Hematopoietic multipotent progenitor cell treated with erythropoietin and hydrocortisone succinate and interleukin-3 and kit ligand, for 6 days (in vitro differentiated cells): ENCODE measurements at regions not wholly inside any gene's neighbourhood (a gene's known extent, or its start where the extent isn't known, plus 50 kb on each side); places are given as distances from the start of the nearest gene placed in this dataset.
"Not testable (repeated sequence)": the region's sequence is repeated elsewhere in the genome, so short reads cannot be mapped to it uniquely, and the experiment has no call there.

ENCODE experiments used
- DNase-seq: peaks from one replicate; pipeline ENCODE4 v3.0.0-alpha.2; 2015

DNA sequence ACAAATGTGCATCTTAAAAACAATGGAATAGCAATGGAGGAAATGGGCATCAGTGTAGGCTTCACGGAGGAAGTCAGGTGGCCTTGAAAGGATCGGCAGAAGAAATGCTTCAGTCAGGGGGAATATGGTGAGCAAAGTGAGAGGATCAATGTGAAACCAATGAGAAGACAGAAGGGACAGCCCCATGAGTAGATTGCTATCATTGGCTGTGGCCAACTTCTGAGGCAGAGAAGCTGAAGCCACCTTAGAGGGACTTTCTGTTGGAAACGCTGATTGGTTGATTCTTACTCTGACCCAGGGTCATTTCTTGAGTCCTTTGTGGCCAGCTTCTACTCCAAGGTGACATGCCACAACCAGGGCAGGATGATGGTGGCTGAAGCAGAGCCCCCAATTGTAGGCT is 130.7 kb upstream of the ZNF648 start:
- peak; percentile 20 for DNase-seq

DNA sequence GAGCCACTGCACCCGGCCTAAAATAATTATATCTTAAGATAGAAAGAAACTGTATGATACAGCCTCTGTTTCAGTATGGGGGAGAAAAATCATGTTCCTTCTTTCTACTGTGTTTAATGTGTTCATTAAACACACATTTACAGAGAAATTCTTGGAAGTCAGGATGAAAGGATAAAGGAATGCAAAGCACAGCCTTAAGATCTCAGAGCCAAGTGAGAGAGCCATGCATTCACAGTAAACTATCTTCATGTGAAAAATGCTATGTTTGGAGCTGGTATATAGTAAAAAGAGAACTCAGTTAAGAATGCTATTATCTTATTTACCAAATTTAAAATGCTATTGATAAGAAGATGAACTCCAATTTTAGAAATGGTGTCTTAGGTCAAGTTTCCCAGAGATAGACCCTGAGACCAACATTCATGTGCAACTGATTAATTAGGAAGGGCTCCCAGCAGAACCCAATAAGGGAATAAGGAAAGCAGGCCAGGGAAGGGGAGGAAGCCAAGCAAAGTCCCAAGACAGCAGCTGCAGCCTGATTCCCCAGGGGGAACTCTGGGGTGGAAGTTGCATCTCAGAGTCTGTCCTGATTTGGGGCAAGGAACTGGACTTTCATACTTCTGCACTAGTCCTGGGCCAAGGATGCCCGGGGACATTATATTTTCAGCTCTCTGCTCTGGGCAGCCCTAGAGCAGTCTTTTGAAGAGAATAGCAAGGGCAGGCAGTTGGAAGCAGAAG is 130.0 kb upstream of the ZNF648 start:
- DNase-seq, result no peak

DNA sequence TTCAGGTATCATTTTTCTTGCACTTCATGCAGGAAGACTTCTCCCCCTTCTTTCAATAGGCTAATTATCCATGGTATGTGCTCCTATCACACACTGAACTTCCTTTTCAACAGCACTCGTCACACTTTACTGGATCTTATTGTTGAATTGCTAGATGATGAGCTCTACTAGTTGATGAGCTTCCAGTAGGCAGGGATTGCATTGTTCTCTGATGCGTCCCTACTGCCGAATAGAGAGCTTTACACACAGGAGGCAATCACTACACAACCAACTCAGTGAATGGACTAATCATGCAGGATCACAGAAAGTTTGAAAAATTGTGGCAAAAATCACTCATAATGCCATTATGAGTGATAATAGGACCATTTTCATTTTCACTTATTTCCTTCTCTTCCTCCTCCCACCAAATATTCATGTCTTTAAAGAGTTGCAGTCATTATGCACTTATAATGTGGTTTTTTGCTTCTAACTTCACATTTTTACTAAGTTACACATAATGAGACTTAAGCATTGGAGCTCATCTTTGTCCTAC is 128.1 kb upstream of the ZNF648 start:
- DNase-seq, result no peak

DNA sequence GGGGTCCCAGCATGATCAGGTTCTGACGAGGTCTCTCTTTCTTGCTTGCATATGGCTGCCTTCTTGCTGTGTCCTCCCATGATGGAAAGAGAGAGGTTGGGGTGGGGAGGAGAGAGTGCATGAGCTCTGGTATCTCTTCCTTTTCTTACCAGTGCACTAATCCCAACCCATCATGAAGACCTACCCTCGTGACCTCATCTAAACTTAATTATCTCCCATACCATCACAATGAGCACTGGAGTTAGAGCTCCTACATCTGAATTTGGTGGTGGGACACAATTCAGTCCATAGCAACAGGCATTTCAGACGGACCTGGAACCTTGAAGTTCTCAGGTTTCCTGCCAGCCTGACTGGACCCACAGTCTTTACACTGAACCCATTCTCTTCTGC is 125.2 kb upstream of the ZNF648 start:
- DNase-seq, result no peak

DNA sequence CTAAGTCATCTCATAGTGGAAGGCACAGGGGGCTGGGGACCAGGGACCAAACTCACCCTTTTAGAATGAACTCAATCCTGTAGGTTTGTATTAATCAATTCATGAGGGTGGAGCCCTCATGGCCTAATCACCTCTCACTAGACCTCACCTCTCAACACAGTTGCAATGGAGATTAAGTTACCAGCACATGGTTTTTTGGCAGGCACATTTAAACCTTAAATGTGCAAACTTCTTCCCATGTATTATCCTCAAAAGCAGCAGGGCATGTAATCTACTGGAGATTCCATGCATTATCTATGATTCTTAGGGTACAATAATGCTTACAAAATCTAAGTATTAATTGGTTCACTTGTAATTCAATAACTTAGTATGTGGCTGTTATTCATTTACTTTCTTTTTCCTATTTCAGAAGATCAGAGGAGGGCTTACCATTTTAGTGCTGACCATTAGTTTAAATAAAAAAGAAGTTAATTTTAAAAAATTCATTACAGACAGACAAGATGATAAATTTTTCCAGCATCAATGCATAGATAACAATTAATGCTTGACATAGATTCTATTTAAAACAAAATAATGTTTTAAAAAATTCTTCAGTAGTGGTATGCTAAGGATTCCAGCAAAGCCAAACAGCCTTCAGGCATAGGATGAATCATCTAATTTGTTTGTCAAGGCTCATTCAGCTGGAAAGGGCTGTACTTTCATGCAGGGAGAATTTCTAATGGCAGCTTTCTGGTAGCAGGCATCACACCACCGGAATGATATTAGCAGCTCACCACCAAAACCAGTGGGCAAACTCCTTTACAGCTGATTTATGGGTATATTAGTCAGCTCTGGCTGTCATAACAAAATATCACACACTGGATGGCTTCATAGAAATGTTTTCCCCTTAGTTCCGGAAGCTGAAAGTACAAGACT is 124.6 kb upstream of the ZNF648 start:
- no peak for DNase-seq

DNA sequence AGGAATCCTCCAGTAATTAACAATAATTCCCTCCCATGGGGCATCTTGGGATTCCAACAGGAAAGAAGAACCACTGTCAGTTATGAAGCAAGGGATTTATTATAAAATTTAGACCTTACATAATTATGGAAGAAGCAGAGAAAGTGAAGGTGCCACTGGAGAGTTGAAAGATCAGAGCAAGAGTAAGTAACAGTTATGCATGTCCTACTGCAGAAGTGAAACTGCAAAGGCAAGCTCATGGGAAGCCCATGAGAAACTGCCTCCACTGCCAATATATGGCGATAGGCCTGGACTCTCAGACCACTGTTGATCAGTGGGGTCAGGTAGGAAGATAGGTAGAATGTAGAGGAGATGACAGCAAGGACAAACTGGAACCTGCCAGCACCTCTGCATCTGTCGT is 123.6 kb upstream of the ZNF648 start:
- no peak for DNase-seq

DNA sequence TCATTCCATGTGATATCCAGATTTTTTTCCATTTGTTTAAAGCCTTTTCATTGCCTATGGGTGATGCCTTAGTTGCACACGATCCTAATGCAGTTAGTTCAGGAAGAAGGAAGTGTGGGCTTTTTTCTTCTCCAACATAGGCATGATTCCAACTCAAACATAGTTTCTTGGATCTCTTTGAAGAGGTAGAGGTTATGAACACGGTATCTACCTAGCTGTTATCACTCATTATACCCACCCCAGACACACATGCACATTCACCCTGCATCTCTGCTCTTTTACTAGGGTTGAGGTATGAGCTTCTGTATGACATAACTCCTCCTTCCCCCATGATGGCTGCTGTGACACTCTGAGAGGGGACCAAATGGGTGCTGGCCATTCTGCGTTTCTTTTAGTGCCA is 122.1 kb upstream of the ZNF648 start:
- DNase-seq, result no peak

DNA sequence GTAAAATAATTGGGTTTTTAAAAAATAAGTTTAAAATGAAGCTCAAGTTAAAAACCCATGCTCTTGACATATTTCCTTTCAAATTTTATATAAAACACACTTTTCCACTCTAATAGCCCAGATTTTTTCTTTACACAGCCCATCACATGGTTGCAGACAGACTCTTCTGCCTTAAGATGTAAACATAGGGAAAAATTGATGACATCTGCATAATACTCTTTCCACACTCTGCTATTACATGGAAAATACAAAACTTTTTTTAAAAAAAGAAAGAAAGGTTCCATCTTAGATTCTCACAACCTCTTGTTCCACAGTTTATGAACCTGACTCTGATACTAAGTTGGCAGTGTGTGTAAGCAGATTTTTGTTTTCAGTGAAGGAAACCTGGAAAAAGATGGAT is 120.8 kb upstream of the ZNF648 start:
- no peak for DNase-seq

DNA sequence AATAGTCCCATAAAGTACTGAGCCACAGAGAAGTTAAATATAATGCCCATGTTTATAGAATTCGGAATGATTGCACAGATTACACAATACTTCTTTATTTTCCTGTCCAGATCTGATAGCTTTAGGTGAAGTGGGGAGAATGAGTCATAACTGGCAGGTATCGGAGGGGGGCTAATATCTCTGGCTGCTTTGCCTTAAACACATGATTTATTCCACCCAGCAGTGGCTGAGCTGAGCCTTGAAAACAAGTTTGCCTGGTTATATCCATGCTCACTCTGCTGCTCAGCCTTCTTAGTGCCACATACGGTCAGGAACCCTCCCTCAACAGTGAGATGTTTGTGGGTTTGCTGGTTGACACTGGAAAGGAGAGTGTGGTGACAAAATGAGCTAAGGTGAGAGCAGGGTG is 119.7 kb upstream of the ZNF648 start:
- DNase-seq, result no peak

DNA sequence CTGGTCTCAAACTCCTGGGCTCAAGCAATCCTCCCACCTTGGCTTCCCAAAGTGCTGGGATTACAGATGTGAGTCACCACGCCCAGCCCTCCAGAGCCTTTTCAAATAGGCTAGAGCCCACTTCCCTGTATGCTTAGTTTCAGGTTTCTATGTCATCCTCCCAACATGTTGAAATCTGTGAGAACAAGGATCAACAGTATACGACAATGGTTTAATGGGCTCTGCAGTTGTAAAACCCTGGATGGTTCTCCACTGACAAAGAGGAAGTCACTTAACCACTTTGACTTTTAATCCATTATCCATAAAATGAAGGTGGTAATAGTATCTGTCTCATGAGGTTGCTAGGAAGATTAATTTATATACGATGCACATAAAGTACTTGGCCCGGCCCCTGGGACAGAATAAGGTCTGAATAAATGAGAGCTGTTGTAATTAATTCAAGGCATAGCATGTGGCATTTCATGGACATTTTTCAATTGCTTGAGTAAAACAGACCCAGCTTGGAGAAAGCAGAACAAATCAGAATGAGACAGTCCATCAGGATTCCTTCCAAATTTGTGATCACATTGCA is 113.9 kb upstream of the ZNF648 start:
- DNase-seq, result peak; percentile 34

DNA sequence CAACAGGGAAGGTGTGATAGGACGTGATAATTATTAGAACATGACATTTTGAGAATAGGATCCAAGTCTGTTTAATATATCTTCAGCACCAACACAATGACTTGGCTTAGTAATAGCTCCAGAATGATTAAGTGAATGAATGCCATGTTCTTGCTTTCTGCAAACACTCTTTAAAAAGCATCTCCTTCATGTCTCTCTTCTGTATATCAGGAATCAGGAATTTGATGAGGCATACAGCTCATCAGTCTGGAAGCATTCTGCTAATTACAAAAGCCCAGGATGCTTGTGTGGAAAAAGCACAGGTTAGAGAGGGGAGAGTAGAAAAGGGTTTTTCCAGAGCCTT is 113.0 kb upstream of the ZNF648 start:
- DNase-seq, result no peak

DNA sequence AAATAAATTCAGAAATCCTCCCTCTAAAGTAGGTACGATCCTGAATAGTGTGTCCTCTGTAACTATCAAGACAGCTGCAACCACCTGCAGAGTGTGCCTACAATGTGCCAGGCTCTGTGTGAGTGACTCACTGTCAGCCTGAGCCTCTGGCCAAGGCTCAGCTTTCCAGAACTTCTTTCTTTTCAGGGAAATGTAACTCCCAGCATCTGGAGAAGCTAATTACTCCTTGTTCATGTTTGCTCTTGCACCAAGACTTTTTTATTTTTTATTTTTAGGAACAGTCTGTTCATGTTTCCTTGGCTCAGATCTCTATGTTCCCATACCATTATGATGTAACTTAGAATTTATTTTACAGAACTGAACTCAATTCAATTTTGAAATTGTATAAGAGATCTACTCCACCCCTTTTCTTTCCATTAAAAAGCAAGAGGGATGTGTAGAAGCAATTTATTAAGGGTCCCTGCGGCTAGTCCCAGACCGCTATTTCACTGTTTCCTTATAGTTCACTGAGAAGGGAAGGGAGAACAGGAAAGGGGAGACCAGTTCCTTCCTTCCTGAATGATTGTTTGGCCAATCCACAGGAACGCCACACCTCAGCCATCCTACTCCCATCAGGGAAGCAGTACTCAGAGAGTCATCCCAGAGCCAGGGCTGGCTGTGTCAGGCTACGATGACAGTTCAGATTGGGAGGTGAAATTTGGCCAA is 112.4 kb upstream of the ZNF648 start:
- no peak for DNase-seq

DNA sequence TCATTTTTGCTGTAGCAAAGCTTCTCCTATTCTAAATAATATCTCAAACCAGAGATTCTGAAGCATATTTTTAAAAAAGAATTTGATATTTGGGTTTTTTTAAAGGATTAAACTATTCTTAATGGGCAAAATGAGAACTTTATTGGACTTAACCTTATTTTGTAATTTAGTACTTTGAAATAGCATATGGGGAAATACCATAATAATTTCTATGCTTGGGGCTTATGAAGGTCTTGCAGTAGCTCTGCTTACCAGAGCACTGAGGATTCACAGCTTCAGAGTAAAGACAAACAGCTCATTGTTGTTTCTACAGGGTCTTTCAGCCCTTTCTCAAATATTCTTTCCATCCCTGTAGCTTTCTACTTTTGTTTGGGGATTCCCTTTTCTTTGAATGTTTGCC is 111.2 kb upstream of the ZNF648 start:
- DNase-seq, result no peak

DNA sequence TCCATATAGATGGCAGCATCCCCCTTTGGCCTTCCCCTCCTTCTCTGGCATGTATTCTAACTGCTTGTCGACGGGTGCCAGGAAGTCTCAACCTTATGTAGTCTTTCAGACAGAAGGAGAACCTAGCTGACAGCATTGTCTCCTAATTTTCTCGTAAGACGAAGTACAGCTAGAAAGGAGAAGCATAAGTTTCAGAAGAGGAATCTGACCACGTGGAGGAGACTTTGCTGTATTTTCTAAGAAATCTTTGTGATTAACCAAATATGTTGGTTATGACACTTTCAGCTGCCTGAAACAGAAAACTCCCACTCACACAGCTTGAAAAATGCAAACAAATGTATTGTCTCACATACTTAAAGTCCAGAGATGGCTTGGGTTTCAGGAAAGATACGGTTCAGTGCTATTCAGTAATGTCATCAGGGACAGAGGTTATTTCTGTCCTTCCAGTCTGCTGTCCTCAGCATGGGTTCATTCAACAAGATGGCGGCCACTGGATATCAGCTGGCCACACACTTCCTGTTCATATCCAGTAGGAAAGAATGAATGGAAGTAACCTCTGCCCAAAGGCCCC is 109.5 kb upstream of the ZNF648 start:
- peak; percentile 74 for DNase-seq

DNA sequence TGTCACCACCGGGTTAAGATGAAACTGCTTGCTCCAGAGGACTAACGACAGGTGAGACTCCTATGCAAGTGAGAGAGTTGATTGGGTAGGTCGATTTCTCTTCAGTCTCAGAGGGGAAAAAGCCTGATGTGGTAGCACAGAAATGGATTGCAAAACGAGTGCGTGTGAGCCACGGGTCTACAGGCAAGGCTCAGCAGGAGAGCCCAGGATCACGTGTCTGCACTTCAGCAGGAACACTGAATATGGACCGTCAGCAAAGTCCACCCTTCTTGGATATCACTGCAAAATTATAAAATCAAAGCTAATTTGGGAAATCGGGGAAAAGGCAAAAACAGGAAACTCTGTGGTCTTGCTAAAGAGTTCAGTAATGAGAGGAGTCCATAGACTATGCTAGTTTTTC is 107.7 kb upstream of the ZNF648 start:
- no peak for DNase-seq

DNA sequence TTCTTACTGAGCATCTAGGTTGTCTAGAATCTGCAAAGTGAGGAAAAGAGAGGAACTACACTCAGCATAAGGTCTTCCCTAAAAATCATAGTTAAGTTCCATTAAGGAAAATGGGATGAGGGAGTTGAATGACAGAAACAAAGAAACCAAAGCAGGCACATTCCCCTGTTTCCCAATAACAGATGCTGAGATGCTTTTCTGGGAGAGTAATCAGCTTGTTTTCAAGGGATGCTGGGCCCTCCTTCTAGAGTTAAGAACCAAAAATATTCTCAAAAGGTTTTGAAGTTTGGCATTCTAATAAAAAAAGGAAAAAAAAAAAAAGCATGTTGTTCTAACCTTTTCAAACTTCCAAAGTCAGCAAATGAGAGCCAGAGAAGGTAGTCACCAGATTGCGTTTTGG is 105.2 kb upstream of the ZNF648 start:
- DNase-seq, result no peak

DNA sequence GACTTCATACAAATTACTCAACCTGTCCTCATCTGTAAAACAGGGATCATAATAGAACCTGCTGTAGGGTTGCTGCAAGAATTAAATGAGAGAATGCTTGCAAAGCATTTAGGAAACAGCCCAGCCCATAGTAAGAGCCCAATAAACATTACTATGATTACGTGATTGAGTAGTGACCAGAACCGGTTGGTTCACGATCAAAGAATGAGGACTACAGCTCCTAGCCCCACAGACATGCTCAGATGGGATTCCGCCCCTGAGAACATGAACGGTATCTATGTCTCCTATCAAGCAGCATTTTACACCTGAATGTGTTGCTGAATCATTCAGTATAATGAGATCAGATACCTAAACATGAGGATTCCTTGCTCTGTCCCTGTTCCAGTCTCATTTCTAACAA is 104.8 kb upstream of the ZNF648 start:
- DNase-seq, result no peak

DNA sequence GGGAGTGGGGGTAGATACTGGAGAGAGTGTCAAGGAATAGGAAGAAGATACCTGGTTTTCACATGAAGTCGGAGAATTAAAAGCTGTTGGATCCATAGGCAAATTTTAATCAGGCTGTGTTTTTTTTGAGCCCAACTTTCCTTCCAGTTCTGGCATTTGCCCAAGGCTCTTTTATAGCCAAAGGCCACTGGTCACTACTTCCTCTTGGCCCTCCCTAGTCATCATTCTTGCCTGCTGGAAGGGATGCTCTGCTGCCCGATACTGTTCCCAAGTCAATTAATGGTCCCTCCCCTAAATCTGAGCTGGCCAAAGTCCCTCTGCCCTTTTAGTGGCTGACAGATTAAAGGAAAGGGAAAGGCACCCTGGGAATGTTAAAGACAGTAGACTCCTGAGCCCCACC is 102.8 kb upstream of the ZNF648 start:
- no peak for DNase-seq

DNA sequence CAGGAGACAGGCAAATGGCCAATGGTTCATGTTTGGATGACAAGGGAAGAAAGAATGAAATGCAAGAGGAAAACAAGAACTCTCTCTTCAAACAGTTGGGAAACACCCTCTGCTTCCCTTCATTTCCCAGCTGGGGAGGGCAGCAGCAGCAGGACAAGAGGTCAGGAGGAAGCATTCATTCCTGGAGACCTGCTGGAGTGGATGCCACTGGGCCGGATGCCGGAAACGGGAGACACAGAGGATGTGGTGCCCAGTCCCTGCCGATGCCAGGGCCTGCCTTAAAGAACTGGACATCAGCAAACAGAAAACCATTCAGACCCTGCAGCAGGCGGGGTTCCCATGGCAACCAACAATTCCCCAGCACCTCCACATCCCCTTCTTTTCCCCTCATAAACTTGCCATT is 102.3 kb upstream of the ZNF648 start:
- no peak for DNase-seq

DNA sequence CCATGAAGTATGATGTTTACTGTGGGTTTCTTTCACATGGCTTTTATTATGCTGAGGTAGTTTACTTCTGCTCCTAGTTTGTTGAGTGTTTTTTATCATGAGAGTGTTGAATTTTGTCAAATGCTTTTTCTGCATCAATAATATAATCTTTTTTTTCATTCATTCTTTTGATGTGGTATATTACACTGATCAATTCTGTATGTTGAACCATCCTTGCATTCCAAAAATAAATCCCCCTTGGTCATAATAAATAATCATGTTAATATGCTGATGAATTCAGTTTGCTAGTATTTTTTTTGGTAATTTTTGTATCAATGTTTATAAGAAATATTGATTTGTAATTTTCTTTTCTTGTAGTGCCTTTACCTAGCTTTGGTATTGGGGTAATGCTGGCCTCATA is 97.9 kb upstream of the ZNF648 start:
- no peak for DNase-seq

DNA sequence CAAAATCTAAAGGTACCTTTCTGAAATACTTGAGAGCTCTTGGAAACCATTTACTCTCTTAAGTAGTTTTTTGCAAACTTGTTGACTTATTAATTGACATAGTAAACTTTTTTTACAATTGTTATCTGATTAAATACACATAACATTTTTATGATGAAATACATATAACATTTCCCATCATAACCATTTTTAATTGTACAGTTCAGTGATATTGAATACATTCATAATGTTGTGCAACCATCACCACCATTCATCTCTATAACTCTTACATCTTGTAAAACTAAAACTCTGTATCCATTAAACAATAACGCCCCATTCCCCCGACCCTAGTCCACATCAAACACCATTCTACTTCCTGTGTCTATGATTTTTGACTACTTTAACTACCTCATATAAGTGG is 95.7 kb upstream of the ZNF648 start:
- DNase-seq, result no peak

DNA sequence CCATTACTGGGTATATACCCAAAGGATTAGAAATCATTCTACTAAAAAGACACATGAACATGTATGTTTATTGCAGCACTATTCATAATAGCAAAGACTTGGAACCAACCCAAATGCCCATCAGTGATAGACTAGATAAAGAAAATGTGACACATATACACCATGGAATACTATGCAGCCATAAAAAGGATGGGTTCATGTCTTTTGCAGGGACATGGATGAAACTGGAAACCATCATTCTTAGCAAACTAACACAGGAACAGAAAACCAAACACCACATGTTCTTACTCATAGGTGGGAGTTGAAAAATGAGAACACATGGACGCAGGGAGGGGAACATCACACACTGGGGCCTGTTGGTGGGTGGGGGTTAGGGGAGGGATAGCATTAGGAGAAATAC is 92.9 kb upstream of the ZNF648 start:
- not testable (repeated sequence) for DNase-seq

DNA sequence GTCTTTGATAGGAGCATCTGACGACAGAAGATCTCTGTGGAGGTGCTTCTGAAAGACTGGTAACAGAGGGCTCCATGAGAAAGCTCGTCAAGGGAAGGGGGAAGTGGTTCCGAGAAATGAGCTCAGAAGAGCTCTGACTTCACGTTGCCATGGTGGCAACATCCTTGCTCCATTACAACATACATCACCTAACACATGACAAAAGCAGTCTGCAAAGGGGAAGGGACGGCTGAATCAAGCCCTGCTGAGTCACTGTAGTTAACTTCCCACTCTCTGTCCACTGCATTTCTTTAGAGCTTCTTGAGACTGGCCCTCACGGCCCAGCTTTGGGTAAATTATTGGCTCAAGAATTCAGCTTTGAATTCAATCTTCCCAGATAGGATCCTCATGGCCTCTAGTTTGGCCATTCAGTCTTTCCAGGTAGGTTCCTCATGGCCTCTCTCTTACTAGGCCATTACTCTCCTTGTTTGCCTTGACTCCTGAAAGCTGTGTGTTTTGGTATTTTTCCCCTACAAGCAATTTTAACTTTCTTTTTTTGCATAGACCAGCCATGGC is 88.0 kb upstream of the ZNF648 start:
- DNase-seq, result peak; percentile 85
